ENCODE measurements at regions not wholly inside any gene's neighbourhood (a gene's known extent, or its start where the extent isn't known, plus 50 kb on each side); places are given as distances from the start of the nearest gene placed in this dataset.

GRCh38 chr7:8963722-8964121, 530.3 kb downstream of the NXPH1 start:
- H3K4me3 ChIP-seq (ENCODE audit: low read depth, low read length) = no peak overlapping the region
- no peak for TF ChIP-seq CTCF (IDR thresholded peaks at IDR 0.05; ENCODE audit: insufficient read depth, low read length)
- DNase-seq (ENCODE audit: low read depth) = no peak

- TF ChIP-seq CTCF (IDR thresholded peaks at IDR 0.05; ENCODE audit: insufficient read depth, low read length) = no peak
- no peak overlapping the region for H3K4me3 ChIP-seq (ENCODE audit: low read depth, low read length)
- no peak for DNase-seq (ENCODE audit: low read depth)
Measured at GRCh38 chr7:8965177-8965576, 531.8 kb downstream of the NXPH1 start.

- no peak for DNase-seq (ENCODE audit: low read depth)
- H3K4me3 ChIP-seq (ENCODE audit: low read depth, low read length) = no peak overlapping the region
- TF ChIP-seq CTCF (IDR thresholded peaks at IDR 0.05; ENCODE audit: insufficient read depth, low read length) = no peak
Measured at GRCh38 chr7:8973601-8974000, 540.2 kb downstream of the NXPH1 start.

GRCh38 chr7:8975681-8976080, 542.3 kb downstream of the NXPH1 start:
- no peak overlapping the region for H3K4me3 ChIP-seq (ENCODE audit: low read depth, low read length)
- DNase-seq (ENCODE audit: low read depth) = no peak
- TF ChIP-seq CTCF (IDR thresholded peaks at IDR 0.05; ENCODE audit: insufficient read depth, low read length) = no peak

GRCh38 chr7:8982338-8982992, 549.1 kb downstream of the NXPH1 start:
- DNase-seq (ENCODE audit: low read depth) = no peak
- no peak for TF ChIP-seq CTCF (IDR thresholded peaks at IDR 0.05; ENCODE audit: insufficient read depth, low read length)
- H3K4me3 ChIP-seq (ENCODE audit: low read depth, low read length) = no peak overlapping the region

GRCh38 chr7:8985255-8985654, 551.8 kb downstream of the NXPH1 start:
- no peak for TF ChIP-seq CTCF (IDR thresholded peaks at IDR 0.05; ENCODE audit: insufficient read depth, low read length)
- no peak overlapping the region for H3K4me3 ChIP-seq (ENCODE audit: low read depth, low read length)
- no peak for DNase-seq (ENCODE audit: low read depth)

- TF ChIP-seq CTCF (IDR thresholded peaks at IDR 0.05; ENCODE audit: insufficient read depth, low read length) = no peak
- no peak overlapping the region for H3K4me3 ChIP-seq (ENCODE audit: low read depth, low read length)
- DNase-seq (ENCODE audit: low read depth) = no peak
Measured at GRCh38 chr7:8988267-8988666, 554.9 kb downstream of the NXPH1 start.
